GM12892 (cell line): ENCODE measurements at regions not wholly inside any gene's neighbourhood (a gene's known extent, or its start where the extent isn't known, plus 50 kb on each side); places are given as distances from the start of the nearest gene placed in this dataset.

Source experiments
- POLR2A ChIP-seq: IDR thresholded peaks from 2 replicates; pipeline ENCODE4 v1.6.1; 2011; ENCODE audit warnings: low read depth, low read length, control low read depth
- POLR2AphosphoS5 ChIP-seq: IDR thresholded peaks from 2 replicates; pipeline ENCODE4 v1.6.1; 2011; ENCODE audit warnings: low read depth, low read length, control low read depth
- TAF1 ChIP-seq: IDR thresholded peaks from 2 replicates; pipeline ENCODE4 v1.6.1; 2011; ENCODE audit warnings: low read depth, mild to moderate bottlenecking, control low read depth, low read length, borderline replicate concordance

DNA sequence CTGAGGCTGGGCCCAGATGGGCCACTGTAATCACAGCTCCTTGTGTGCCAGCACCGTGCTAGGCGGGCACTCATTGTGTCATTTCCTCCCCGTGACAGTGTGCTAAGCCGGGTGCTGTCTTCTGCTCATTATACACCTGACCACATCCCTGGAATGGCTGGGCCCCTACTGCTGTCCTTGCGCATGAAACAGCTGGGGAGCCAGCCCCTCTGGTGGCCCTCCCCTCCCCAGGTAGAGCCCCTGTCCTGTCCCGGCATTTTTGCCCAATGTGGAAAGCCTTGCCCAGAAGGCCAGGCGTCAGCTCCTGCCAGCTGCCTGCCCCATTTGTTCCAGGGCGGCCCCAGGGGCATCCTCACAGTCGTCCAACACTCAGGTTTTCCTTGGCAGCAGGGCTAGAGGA is 107.4 kb upstream of the CASZ1 start:
- TF ChIP-seq TAF1, result no peak
- no peak for TF ChIP-seq POLR2A
- no peak for TF ChIP-seq POLR2AphosphoS5
